Keratinocyte (primary cell): ENCODE measurements at regions not wholly inside any gene's neighbourhood (a gene's known extent, or its start where the extent isn't known, plus 50 kb on each side); places are given as distances from the start of the nearest gene placed in this dataset.

ENCODE experiments used
- CTCF ChIP-seq, 3 experiments: IDR thresholded peaks in 1 of 3; conservative IDR thresholded peaks in 1 of 3; optimal IDR thresholded peaks in 1 of 3; 2 replicates in 2 of 3; 3 replicates in 1 of 3; pipeline versions ENCODE3 to v1.5.1; 2011; ENCODE audit warnings: low read length in 3 of 3, mild to moderate bottlenecking in 3 of 3, moderate library complexity in 2 of 3, control low read depth in 1 of 3, inconsistent platforms in 1 of 3; ENCODE audit not compliant: insufficient read depth in 2 of 3; ENCODE audit errors: extremely low read depth in 1 of 3
- EZH2 ChIP-seq: IDR thresholded peaks from one replicate; pipeline ENCODE4 v1.6.1; 2012; ENCODE audit warnings: inconsistent platforms, mild to moderate bottlenecking, low read length, moderate library complexity

DNA sequence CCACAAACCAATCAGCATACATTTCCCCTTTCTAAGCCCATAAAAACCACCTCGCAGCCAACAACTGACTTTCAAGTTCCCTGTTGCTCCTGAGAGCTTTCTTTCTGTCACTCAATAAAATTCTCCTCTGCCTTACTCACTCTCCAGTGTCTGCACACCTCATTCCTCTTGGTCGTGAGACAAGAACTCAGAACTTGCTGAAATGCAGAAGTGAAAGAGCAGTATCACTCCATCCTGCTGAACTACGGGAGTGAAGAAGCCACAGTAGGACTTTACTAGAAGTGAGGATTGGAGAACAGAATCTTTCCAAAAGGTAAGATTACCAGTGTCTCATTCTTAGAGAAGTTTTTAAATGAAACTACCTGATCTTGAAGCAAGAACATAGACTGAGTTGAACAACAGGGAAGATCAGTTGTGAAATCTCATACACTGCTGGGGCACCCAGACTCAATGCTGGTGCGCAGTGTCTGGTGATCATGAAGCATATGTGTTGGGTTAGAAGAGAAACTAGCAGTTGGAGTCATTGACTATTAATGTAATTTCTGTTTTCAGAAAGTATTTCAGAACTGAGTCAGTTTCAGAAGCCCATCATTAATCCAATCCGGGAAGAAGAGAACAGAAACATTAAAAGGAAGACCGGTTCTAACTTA is 726.9 kb upstream of the TMPRSS15 start:
- no peak for TF ChIP-seq CTCF (optimal IDR thresholded peaks at IDR 0.05 in 1 of 3, IDR thresholded peaks at IDR 0.05 in 1 of 3, conservative IDR thresholded peaks at IDR 0.05 in 1 of 3; ENCODE audit: extremely low read depth in 1 of 3, insufficient read depth in 2 of 3, low read length in 3 of 3)
- no peak for TF ChIP-seq EZH2
